GM18498 (cell line): ENCODE measurements at regions not wholly inside any gene's neighbourhood (a gene's known extent, or its start where the extent isn't known, plus 50 kb on each side); places are given as distances from the start of the nearest gene placed in this dataset.
A peak's percentile ranks its signal among the peaks of the same experiment; 100 is the strongest.

Experiments
- ATAC-seq: cut with Tn5 transposase; IDR thresholded peaks from one replicate; pipeline ENCODE4 v1.9.1; 2021; ENCODE audit warnings: mild to moderate bottlenecking, moderate library complexity; ENCODE audit not compliant: unreplicated experiment

- no peak for ATAC-seq
Measured at GRCh38 chr3:20361000-20361399, 175.0 kb upstream of the SGO1 start.

- ATAC-seq, result no peak
Measured at GRCh38 chr3:20353286-20353685, 167.3 kb upstream of the SGO1 start.

GRCh38 chr3:20352546-20353179, 166.7 kb upstream of the SGO1 start:
- ATAC-seq, result no peak

- ATAC-seq, result no peak
Measured at GRCh38 chr3:20350449-20350848, 164.4 kb upstream of the SGO1 start.

GRCh38 chr3:20346916-20347315, 160.9 kb upstream of the SGO1 start:
- ATAC-seq, result no peak

- ATAC-seq, result no peak
Measured at GRCh38 chr3:20346369-20346768, 160.4 kb upstream of the SGO1 start.

- no peak for ATAC-seq
Measured at GRCh38 chr3:20344400-20344959, 158.5 kb upstream of the SGO1 start.

GRCh38 chr3:20343790-20344189, 157.8 kb upstream of the SGO1 start:
- no peak for ATAC-seq

GRCh38 chr3:20340324-20340928, 154.4 kb upstream of the SGO1 start:
- ATAC-seq, result peak; percentile 89

- ATAC-seq, result no peak
Measured at GRCh38 chr3:20336572-20336971, 150.6 kb upstream of the SGO1 start.

GRCh38 chr3:20334842-20335241, 148.8 kb upstream of the SGO1 start:
- no peak for ATAC-seq

- no peak for ATAC-seq
Measured at GRCh38 chr3:20327889-20328288, 141.9 kb upstream of the SGO1 start.

GRCh38 chr3:20326541-20326940, 140.5 kb upstream of the SGO1 start:
- no peak for ATAC-seq

- no peak for ATAC-seq
Measured at GRCh38 chr3:20325563-20325962, 139.6 kb upstream of the SGO1 start.

- ATAC-seq, result peak; percentile 99
Measured at GRCh38 chr3:20324664-20325478, 138.9 kb upstream of the SGO1 start.

GRCh38 chr3:20323307-20323927, 137.4 kb upstream of the SGO1 start:
- no peak for ATAC-seq

- no peak for ATAC-seq
Measured at GRCh38 chr3:20322085-20322484, 136.1 kb upstream of the SGO1 start.

- ATAC-seq, result no peak
Measured at GRCh38 chr3:20321391-20322047, 135.5 kb upstream of the SGO1 start.

- no peak for ATAC-seq
Measured at GRCh38 chr3:20320489-20320888, 134.5 kb upstream of the SGO1 start.

GRCh38 chr3:20319551-20319950, 133.5 kb upstream of the SGO1 start:
- ATAC-seq, result no peak

GRCh38 chr3:20317616-20318015, 131.6 kb upstream of the SGO1 start:
- no peak for ATAC-seq
